Peyer's patch (tissue), 4 donors: ENCODE measurements at regions not wholly inside any gene's neighbourhood (a gene's known extent, or its start where the extent isn't known, plus 50 kb on each side); places are given as distances from the start of the nearest gene placed in this dataset.

Experiments
- CTCF ChIP-seq, 6 experiments: fragments of 450-650 bp in 4 of 6; fragments of 200-600 bp in 2 of 6; sonication (generic) in 1 of 6; IDR thresholded peaks; one replicate each; pipeline ENCODE4 v1.5.1; 2017 to 2019; ENCODE audit warnings: antibody characterized with exemption in 6 of 6, mild to moderate bottlenecking in 3 of 6, moderate library complexity in 1 of 6
- POLR2A ChIP-seq, 2 donors: fragments of 450-650 bp; IDR thresholded peaks; one replicate each; pipeline ENCODE4 v1.5.1; 2017; ENCODE audit warnings: antibody characterized with exemption in 2 of 2, mild to moderate bottlenecking in 2 of 2, moderate library complexity in 2 of 2

- TF ChIP-seq CTCF (IDR thresholded peaks at IDR 0.05) (no peak), POLR2A (IDR thresholded peaks at IDR 0.05) (no peak)
Measured at GRCh38 chr1:187911820-187912219, 1083.1 kb downstream of the PLA2G4A start.
